Endothelial cell of umbilical vein (primary cell): ENCODE measurements at regions not wholly inside any gene's neighbourhood (a gene's known extent, or its start where the extent isn't known, plus 50 kb on each side); places are given as distances from the start of the nearest gene placed in this dataset.

Experiments used
- BruUV-seq: library from RNA; stranded (reverse); fragments of 400-500 nt; replicated peaks from 2 replicates; lab custom pipeline; 2021; lab: Mats Ljungman, UMichigan
- CTCF ChIA-PET: fragments of 300-600, 350-600 bp; sonication (Branson Sonifier 250); formaldehyde crosslinking; loops from one replicate; lab custom pipeline; 2021; ENCODE audit warnings: antibody characterized with exemption, inconsistent platforms; lab: Charles Lee
- POLR2A ChIA-PET: fragments of 300-600, 350-600 bp; sonication (Branson Sonifier 250); formaldehyde crosslinking; loops from one replicate; lab custom pipeline; 2021; ENCODE audit warnings: antibody characterized with exemption, inconsistent platforms; lab: Charles Lee
- DNase-seq: peaks from one replicate; pipeline ENCODE4 v3.0.0-alpha.2; 2011; ENCODE audit warnings: low read depth, low spot score
- FAIRE-seq: peaks from 2 replicates; lab custom pipeline; 2011; peaks lifted over from hg19 to GRCh38; lab: Jason Lieb, UNC
- H2AFZ ChIP-seq: 2 replicates; pipeline ENCODE4 v1.6.0; 2012; ENCODE audit warnings: low read depth, low read length, control low read depth, inconsistent platforms
- H3K27ac ChIP-seq: 2 replicates; pipeline ENCODE4 v1.5.1; 2011; ENCODE audit warnings: low read depth, mild to moderate bottlenecking, control low read depth, low read length, moderate library complexity; ENCODE audit not compliant: insufficient read depth
- H3K27me3 ChIP-seq, 2 experiments: 2 replicates each; pipeline versions ENCODE4 v1.6.0 to v1.6.1; 2011; ENCODE audit warnings: low read length in 2 of 2, mixed read lengths in 1 of 2; ENCODE audit not compliant: control insufficient read depth in 2 of 2, insufficient read depth in 2 of 2
- H3K36me3 ChIP-seq, 2 experiments: 2 replicates in 1 of 2; 3 replicates in 1 of 2; pipeline ENCODE4 v1.5.1; 2011; ENCODE audit warnings: low read length in 2 of 2, mild to moderate bottlenecking in 1 of 2, moderate library complexity in 1 of 2; ENCODE audit not compliant: control insufficient read depth in 2 of 2, insufficient read depth in 2 of 2; ENCODE audit errors: extremely low read depth in 1 of 2
- H3K4me1 ChIP-seq: 3 replicates; pipeline ENCODE4 v1.5.1; 2011; ENCODE audit warnings: mild to moderate bottlenecking, low read length; ENCODE audit not compliant: control insufficient read depth, insufficient read depth; ENCODE audit errors: extremely low read depth
- H3K4me2 ChIP-seq: 2 replicates; pipeline ENCODE4 v1.6.1; 2011; ENCODE audit warnings: low read length, control low read depth, mixed read lengths; ENCODE audit not compliant: insufficient read depth
- H3K4me3 ChIP-seq, 3 experiments: fragments of 200-600 bp in 1 of 3; sonication (generic), shearing (Covaris generic) in 1 of 3; replicated peaks in 1 of 3; 2 replicates each; pipeline ENCODE4 v1.5.1; 2011 to 2016; ENCODE audit warnings: control low read depth in 3 of 3, low read length in 3 of 3, mild to moderate bottlenecking in 2 of 3, inconsistent platforms in 1 of 3, low read depth in 1 of 3, moderate library complexity in 1 of 3; ENCODE audit not compliant: insufficient read depth in 1 of 3
- H3K79me2 ChIP-seq: 2 replicates; pipeline ENCODE4 v1.6.0; 2012; ENCODE audit warnings: low read length, inconsistent platforms; ENCODE audit not compliant: control insufficient read depth, insufficient read depth
- H3K9ac ChIP-seq: replicated peaks from 2 replicates; pipeline ENCODE3; 2011; ENCODE audit warnings: low read length, control low read depth; ENCODE audit not compliant: insufficient read depth; ENCODE audit errors: extremely low read depth
- H3K9me1 ChIP-seq: replicated peaks from 3 replicates; pipeline ENCODE4 v1.6.0; 2011; ENCODE audit warnings: mild to moderate bottlenecking, low read length; ENCODE audit not compliant: control insufficient read depth, insufficient read depth; ENCODE audit errors: extremely low read depth
- H3K9me3 ChIP-seq: replicated peaks from 2 replicates; pipeline ENCODE4 v1.5.1; 2012; ENCODE audit warnings: low read length, inconsistent platforms; ENCODE audit not compliant: control insufficient read depth, insufficient read depth
- H4K20me1 ChIP-seq: replicated peaks from 2 replicates; pipeline ENCODE3; 2011; ENCODE audit warnings: mild to moderate bottlenecking, low read length; ENCODE audit not compliant: control insufficient read depth, insufficient read depth; ENCODE audit errors: extremely low read depth
- CTCF ChIP-seq, 2 donors: IDR thresholded peaks; 1 replicate in 1 of 2; 2 replicates in 1 of 2; pipeline ENCODE4 v1.5.1; 2011; ENCODE audit warnings: low read length in 2 of 2, mild to moderate bottlenecking in 2 of 2, moderate library complexity in 2 of 2, control low read depth in 1 of 2, inconsistent platforms in 1 of 2, low read depth in 1 of 2; ENCODE audit not compliant: insufficient read depth in 1 of 2; ENCODE audit errors: extremely low read depth in 1 of 2
- EZH2 ChIP-seq: IDR thresholded peaks from 2 replicates; pipeline ENCODE4 v1.6.1; 2012; ENCODE audit warnings: borderline replicate concordance, low read depth, mild to moderate bottlenecking, moderate library complexity, low read length, inconsistent platforms; ENCODE audit not compliant: severe bottlenecking
- FOS ChIP-seq: IDR thresholded peaks from 2 replicates; pipeline ENCODE4 v1.6.1; 2011; ENCODE audit warnings: mild to moderate bottlenecking, low read length, moderate library complexity, borderline replicate concordance; ENCODE audit not compliant: insufficient read depth
- GATA2 ChIP-seq: IDR thresholded peaks from 2 replicates; pipeline ENCODE4 v1.7.0; 2011; ENCODE audit warnings: low read depth, mild to moderate bottlenecking, moderate library complexity, mixed read lengths, low read length; ENCODE audit not compliant: insufficient read length, insufficient read depth
- JUN ChIP-seq: IDR thresholded peaks from 2 replicates; pipeline ENCODE4 v1.6.1; 2011; ENCODE audit warnings: borderline replicate concordance, low read depth; ENCODE audit not compliant: insufficient read length, insufficient read depth
- MAX ChIP-seq: IDR thresholded peaks from 2 replicates; pipeline ENCODE4 v1.6.1; 2011; ENCODE audit not compliant: insufficient read depth, insufficient read length
- MYC ChIP-seq: IDR thresholded peaks from one replicate; pipeline ENCODE4 v1.6.1; 2011; ENCODE audit warnings: mild to moderate bottlenecking, low read depth, low read length
- POLR2A ChIP-seq: IDR thresholded peaks from 2 replicates; pipeline ENCODE4 v1.6.1; 2012; ENCODE audit warnings: low read depth, mild to moderate bottlenecking, control low read depth, low read length
- POLR2AphosphoS5 ChIP-seq: IDR thresholded peaks from 2 replicates; pipeline ENCODE4 v1.6.1; 2012; ENCODE audit warnings: low read depth, mild to moderate bottlenecking, control low read depth, low read length, moderate library complexity; ENCODE audit not compliant: insufficient read depth
- dilution Hi-C: fragments of 300-500 bp; cut with MboI; formaldehyde crosslinking; loops from one replicate; pipeline ENCODE4 v1.15.0; 2019; ENCODE audit warnings: low sequenced_read_pairs; ENCODE audit not compliant: extremely low pct_ligation_motif_present
- intact Hi-C: fragments of 100-400 bp; cut with micrococcal nuclease; formaldehyde crosslinking; loops from one replicate; pipeline ENCODE4 v1.10.0; 2022

GRCh38 chr2:65767946-65768345 is 335.5 kb upstream of the SPRED2 start:
- TF ChIP-seq JUN, result no peak
- no peak for TF ChIP-seq POLR2A
- no peak for TF ChIP-seq GATA2
- no peak for TF ChIP-seq CTCF (IDR thresholded peaks at IDR 0.05; ENCODE audit: extremely low read depth in 1 of 2, insufficient read depth in 1 of 2, low read depth in 1 of 2, low read length in 2 of 2)
- TF ChIP-seq POLR2AphosphoS5, result no peak
- no peak for TF ChIP-seq MAX
- no peak for TF ChIP-seq FOS
- no peak for TF ChIP-seq EZH2
- TF ChIP-seq MYC, result no peak
- Histone ChIP-seq H3K4me1 (no peaks in the 10 kb centered on the region), H3K9ac (no peak overlapping the region), H2AFZ (no peak overlapping the region), H3K9me1 (no peaks in the 10 kb centered on the region), H3K9me3 (no peaks in the 10 kb centered on the region), H3K4me2 (no peak overlapping the region), H4K20me1 (no peaks in the 10 kb centered on the region), H3K4me3 (no peak overlapping the region), H3K27ac (no peak overlapping the region), H3K79me2 (no peaks in the 10 kb centered on the region), H3K27me3 (no peaks in the 10 kb centered on the region), H3K36me3 (no peaks in the 10 kb centered on the region)
- no TSS peak for BruUV-seq
- ChIA-PET CTCF (no interaction called here), POLR2A (no interaction called here)
- dilution Hi-C loops, result no loop called here
- FAIRE-seq, result no peak
- no peak for DNase-seq
- intact Hi-C loops, result no loop called here
